ENCODE measurements at regions not wholly inside any gene's neighbourhood (a gene's known extent, or its start where the extent isn't known, plus 50 kb on each side); places are given as distances from the start of the nearest gene placed in this dataset.

GRCh38 chr2:150215041-150215440, 272.4 kb downstream of the RND3 start:
- no peak overlapping the region for H3K27ac ChIP-seq
- TF ChIP-seq POLR2A (IDR thresholded peaks at IDR 0.05) (no peak), CTCF (IDR thresholded peaks at IDR 0.05) (no peak)
- H3K36me3 ChIP-seq (replicated peaks in 1 of 2; ENCODE audit: insufficient read depth in 1 of 2, low read depth in 2 of 2), result no peaks in the 10 kb centered on the region
- DNase-seq, result no peak
- intact Hi-C loops (cut with DNase I), result no loop called here
- 85 to 96% methylated on average over 1 of the region's 1 CpG for WGBS, 2 donors
- ATAC-seq, result no peak
- H3K4me1 ChIP-seq, result no peaks in the 10 kb centered on the region
- no peaks in the 10 kb centered on the region for H3K27me3 ChIP-seq
- H3K4me3 ChIP-seq, result no peak overlapping the region
- no peaks in the 10 kb centered on the region for H3K9me3 ChIP-seq

GRCh38 chr2:150214626-150215025, 272.8 kb downstream of the RND3 start:
- DNase-seq (no peak), ATAC-seq (no peak)
- intact Hi-C loops (cut with DNase I), result no loop called here
- Histone ChIP-seq H3K9me3 (no peaks in the 10 kb centered on the region), H3K4me1 (no peaks in the 10 kb centered on the region), H3K4me3 (no peak overlapping the region), H3K36me3 (replicated peaks in 1 of 2; ENCODE audit: insufficient read depth in 1 of 2, low read depth in 2 of 2) (no peaks in the 10 kb centered on the region), H3K27me3 (no peaks in the 10 kb centered on the region), H3K27ac (no peak overlapping the region)
- no peak for TF ChIP-seq CTCF (IDR thresholded peaks at IDR 0.05)
- TF ChIP-seq POLR2A (IDR thresholded peaks at IDR 0.05), result no peak
- WGBS, 2 donors, result 13 to 42% methylated on average over 1 of the region's 1 CpG

GRCh38 chr2:150212722-150213171, 274.7 kb downstream of the RND3 start:
- Histone ChIP-seq H3K36me3 (replicated peaks in 1 of 2; ENCODE audit: insufficient read depth in 1 of 2, low read depth in 2 of 2) (no peaks in the 10 kb centered on the region), H3K4me3 (no peak overlapping the region), H3K27ac (no peak overlapping the region), H3K9me3 (no peaks in the 10 kb centered on the region), H3K4me1 (peaks cover 11% of the 10 kb centered on the region), H3K27me3 (no peaks in the 10 kb centered on the region)
- ATAC-seq (no peak), DNase-seq (no peak)
- intact Hi-C loops (cut with DNase I), result no loop called here
- WGBS, 2 donors, result 62 to 69% methylated on average over 4 of the region's 4 CpGs
- TF ChIP-seq POLR2A (IDR thresholded peaks at IDR 0.05) (no peak), CTCF (IDR thresholded peaks at IDR 0.05) (no peak)

- Histone ChIP-seq H3K36me3 (replicated peaks in 1 of 2; ENCODE audit: insufficient read depth in 1 of 2, low read depth in 2 of 2) (no peaks in the 10 kb centered on the region), H3K4me3 (no peak overlapping the region), H3K9me3 (no peaks in the 10 kb centered on the region), H3K4me1 (peaks cover 11% of the 10 kb centered on the region), H3K27ac (no peak overlapping the region), H3K27me3 (no peaks in the 10 kb centered on the region)
- ATAC-seq, result no peak
- TF ChIP-seq POLR2A (IDR thresholded peaks at IDR 0.05) (no peak), CTCF (IDR thresholded peaks at IDR 0.05) (no peak)
- intact Hi-C loops (cut with DNase I), result no loop called here
- no peak for DNase-seq
Observed at GRCh38 chr2:150211164-150211631, 276.3 kb downstream of the RND3 start.

- Histone ChIP-seq H3K27ac (no peak overlapping the region), H3K4me1 (peaks cover 11% of the 10 kb centered on the region), H3K27me3 (no peaks in the 10 kb centered on the region), H3K4me3 (no peak overlapping the region), H3K9me3 (no peaks in the 10 kb centered on the region), H3K36me3 (replicated peaks in 1 of 2; ENCODE audit: insufficient read depth in 1 of 2, low read depth in 2 of 2) (no peaks in the 10 kb centered on the region)
- no peak for ATAC-seq
- no peak for DNase-seq
- 66% methylated on average over 2 of the region's 2 CpGs for WGBS, 2 donors
- TF ChIP-seq CTCF (IDR thresholded peaks at IDR 0.05), result no peak
- no peak for TF ChIP-seq POLR2A (IDR thresholded peaks at IDR 0.05)
- intact Hi-C loops (cut with DNase I), result no loop called here
Observed at GRCh38 chr2:150209746-150210145, 277.7 kb downstream of the RND3 start.
